B cell (primary cell): ENCODE measurements at regions not wholly inside any gene's neighbourhood (a gene's known extent, or its start where the extent isn't known, plus 50 kb on each side); places are given as distances from the start of the nearest gene placed in this dataset.

Experiments used
- ATAC-seq: fragments of 200-7000 bp; cut with Tn5 transposase; one replicate; pipeline ENCODE4 v1.10.0; 2021; ENCODE audit warnings: low read depth, mild to moderate bottlenecking, moderate number of reproducible peaks, moderate library complexity
- CTCF ChIA-PET: fragments of 350-600 bp; sonication (Branson Sonifier 250); formaldehyde crosslinking; loops from one replicate; lab custom pipeline; 2021; ENCODE audit warnings: antibody characterized with exemption, inconsistent platforms; lab: Charles Lee
- POLR2A ChIA-PET: fragments of 350-600 bp; sonication (Branson Sonifier 250); formaldehyde crosslinking; loops from one replicate; lab custom pipeline; 2021; ENCODE audit warnings: antibody characterized with exemption; lab: Charles Lee
- DNase-seq: peaks from one replicate; pipeline ENCODE4 v3.0.0; 2013
- H2AFZ ChIP-seq: 2 replicates; pipeline ENCODE4 v1.6.1; 2012; ENCODE audit warnings: mild to moderate bottlenecking, low read depth, low read length; ENCODE audit not compliant: insufficient read depth, poor library complexity, severe bottlenecking
- H3K27ac ChIP-seq, 2 donors: 1 replicate in 1 of 2; 2 replicates in 1 of 2; pipeline ENCODE4 v1.5.1; 2012 to 2013; ENCODE audit warnings: low read length in 2 of 2, mild to moderate bottlenecking in 2 of 2, moderate library complexity in 1 of 2
- H3K27me3 ChIP-seq, 4 experiments: fragments of 200-600 bp in 1 of 4; sonication (generic) in 1 of 4; replicated peaks in 1 of 4; 1 replicate in 2 of 4; 2 replicates in 2 of 4; pipeline versions ENCODE4 v1.6.1 to v1.7.0; 2013 to 2016; ENCODE audit warnings: low read length in 3 of 4, mild to moderate bottlenecking in 2 of 4, mixed read lengths in 1 of 4, moderate library complexity in 1 of 4; ENCODE audit not compliant: insufficient read depth in 4 of 4, control insufficient read depth in 3 of 4; ENCODE audit errors: control extremely low read depth in 1 of 4
- H3K36me3 ChIP-seq, 2 experiments: replicated peaks in 1 of 2; 1 replicate in 1 of 2; 2 replicates in 1 of 2; pipeline versions ENCODE4 v1.6.1 to v1.7.1; 2013; ENCODE audit warnings: low read length in 1 of 2; ENCODE audit not compliant: insufficient read depth in 2 of 2, control insufficient read depth in 1 of 2; ENCODE audit errors: control extremely low read depth in 1 of 2, extremely low read depth in 1 of 2
- H3K4me1 ChIP-seq, 2 donors: fragments of 200-600 bp in 1 of 2; sonication (generic) in 1 of 2; 1 replicate in 1 of 2; 2 replicates in 1 of 2; pipeline versions ENCODE4 v1.5.1 to v1.6.1; 2013 to 2017; ENCODE audit warnings: low read length in 2 of 2; ENCODE audit not compliant: control insufficient read depth in 2 of 2, insufficient read depth in 2 of 2
- H3K4me2 ChIP-seq: replicated peaks from 2 replicates; pipeline ENCODE3; 2012; ENCODE audit warnings: mild to moderate bottlenecking, low read depth, low read length; ENCODE audit not compliant: poor library complexity, severe bottlenecking
- H3K4me3 ChIP-seq, 5 experiments: fragments of 200-600 bp in 1 of 5; sonication (generic) in 1 of 5; 1 replicate in 3 of 5; 2 replicates in 2 of 5; pipeline versions ENCODE4 v1.5.1 to v1.7.0; 2011 to 2016; ENCODE audit warnings: low read length in 4 of 5, mild to moderate bottlenecking in 4 of 5, low read depth in 2 of 5, control low read depth in 1 of 5, moderate library complexity in 1 of 5; ENCODE audit not compliant: insufficient read depth in 1 of 5; ENCODE audit errors: control extremely low read depth in 1 of 5, extremely low read depth in 1 of 5
- H3K79me2 ChIP-seq: fragments of 200-600 bp; sonication (generic); one replicate; pipeline ENCODE4 v1.6.0; 2016; ENCODE audit warnings: low read length; ENCODE audit not compliant: control insufficient read depth, insufficient read depth
- H3K9ac ChIP-seq: fragments of 200-600 bp; sonication (generic); 2 replicates; pipeline ENCODE4 v1.6.1; 2017; ENCODE audit warnings: mild to moderate bottlenecking, low read length, moderate library complexity
- H3K9me3 ChIP-seq, 3 donors: one replicate each; pipeline versions ENCODE4 v1.6.1 to v1.7.1; 2013; ENCODE audit warnings: low read length in 2 of 3; ENCODE audit not compliant: control insufficient read depth in 2 of 3, insufficient read depth in 1 of 3; ENCODE audit errors: control extremely low read depth in 1 of 3
- H4K20me1 ChIP-seq: 2 replicates; pipeline ENCODE4 v1.6.0; 2012; ENCODE audit warnings: mild to moderate bottlenecking, low read length; ENCODE audit not compliant: insufficient read depth, control insufficient read depth, poor library complexity, severe bottlenecking
- H3K27ac Mint-ChIP-seq: one replicate; pipeline ENCODE4 v1.8.0; 2021; ENCODE audit warnings: mixed read lengths
- H3K27me3 Mint-ChIP-seq: one replicate; pipeline ENCODE4 v1.8.0; 2021; ENCODE audit warnings: mixed read lengths
- H3K4me1 Mint-ChIP-seq: one replicate; pipeline ENCODE4 v1.8.0; 2021; ENCODE audit warnings: mixed read lengths
- H3K4me3 Mint-ChIP-seq: one replicate; pipeline ENCODE4 v1.8.0; 2021; ENCODE audit warnings: mixed read lengths
- H3K9me3 Mint-ChIP-seq: one replicate; pipeline ENCODE4 v1.8.0; 2022; ENCODE audit warnings: mixed read lengths; ENCODE audit not compliant: insufficient read depth
- CTCF ChIP-seq: fragments of 200-600 bp; IDR thresholded peaks from one replicate; pipeline ENCODE4 v1.8.0; 2022; ENCODE audit warnings: antibody characterized with exemption, mild to moderate bottlenecking
- EZH2 ChIP-seq: IDR thresholded peaks from 2 replicates; pipeline ENCODE4 v1.6.1; 2012; ENCODE audit warnings: borderline replicate concordance, low read depth, mild to moderate bottlenecking, moderate library complexity, low read length; ENCODE audit not compliant: insufficient read depth, poor library complexity, severe bottlenecking
- WGBS: methylation state at CpG from one replicate; pipeline ENCODE4 v1.1.5; 2013; ENCODE audit warnings: missing lambda C conversion rate; ENCODE audit not compliant: insufficient coverage; 5-methylcytosine and 5-hydroxymethylcytosine counted together
- intact Hi-C: fragments of 100-400 bp; cut with micrococcal nuclease; formaldehyde crosslinking; loops from one replicate; pipeline ENCODE4 v1.10.0; 2022

- Histone ChIP-seq H3K27ac (no peak overlapping the region), H2AFZ (no peak overlapping the region), H3K9ac (no peak overlapping the region), H3K27me3 (no peaks in the 10 kb centered on the region), H3K36me3 (no peaks in the 10 kb centered on the region), H3K4me2 (no peak overlapping the region), H3K9me3 (peaks cover 1 to 25% (median 13%) of the 10 kb centered on the region in 3 donors), H3K4me1 (no peaks in the 10 kb centered on the region), H3K79me2 (no peaks in the 10 kb centered on the region), H4K20me1 (no peaks in the 10 kb centered on the region), H3K4me3 (no peak overlapping the region)
- H3K4me3 Mint-ChIP-seq, result no peak overlapping the region
- ChIA-PET POLR2A (no interaction called here), CTCF (no interaction called here)
- ATAC-seq, result no peak
- H3K4me1 Mint-ChIP-seq, result no peaks in the 10 kb centered on the region
- H3K27ac Mint-ChIP-seq, result no peak overlapping the region
- TF ChIP-seq EZH2 (no peak), CTCF (no peak)
- no peaks in the 10 kb centered on the region for H3K27me3 Mint-ChIP-seq
- intact Hi-C loops, result no loop called here
- peaks cover 7% of the 10 kb centered on the region for H3K9me3 Mint-ChIP-seq
- no peak for DNase-seq
- 86% methylated on average over 2 of the region's 2 CpGs for WGBS
These were observed 130.2 kb upstream of the SALL3 start for GRCh38 chr18:78849458-78849857.

- H3K79me2 ChIP-seq, result no peaks in the 10 kb centered on the region
- no peaks in the 10 kb centered on the region for H4K20me1 ChIP-seq
- CTCF ChIA-PET, result no interaction called here
- no peak overlapping the region for H3K27ac ChIP-seq
- H3K9me3 ChIP-seq, result peaks cover 0 to 23% (median 6%) of the 10 kb centered on the region in 3 donors
- no peak for DNase-seq
- Mint-ChIP-seq H3K27ac (no peak overlapping the region), H3K9me3 (peaks cover 4% of the 10 kb centered on the region), H3K4me3 (no peak overlapping the region), H3K4me1 (no peaks in the 10 kb centered on the region), H3K27me3 (no peaks in the 10 kb centered on the region)
- H3K4me1 ChIP-seq, result no peaks in the 10 kb centered on the region
- no peaks in the 10 kb centered on the region for H3K27me3 ChIP-seq
- intact Hi-C loops, result no loop called here
- POLR2A ChIA-PET, result no interaction called here
- no peak overlapping the region for H2AFZ ChIP-seq
- no peak overlapping the region for H3K4me3 ChIP-seq
- 83% methylated on average over 3 of the region's 3 CpGs for WGBS
- TF ChIP-seq CTCF, result no peak
- no peak for TF ChIP-seq EZH2
- ATAC-seq, result no peak
- H3K9ac ChIP-seq, result no peak overlapping the region
- no peaks in the 10 kb centered on the region for H3K36me3 ChIP-seq
- no peak overlapping the region for H3K4me2 ChIP-seq
These were observed 126.3 kb upstream of the SALL3 start for GRCh38 chr18:78853341-78853740.
